LNCAP (cell line): ENCODE measurements at regions not wholly inside any gene's neighbourhood (a gene's known extent, or its start where the extent isn't known, plus 50 kb on each side); places are given as distances from the start of the nearest gene placed in this dataset.

Experiments used
- TF ChIP-seq, protein P1 (sequence below): fragments of 450-650 bp; IDR thresholded peaks from 2 replicates; pipeline ENCODE4 v1.5.1; 2017; ENCODE audit warnings: mild to moderate bottlenecking

DNA sequence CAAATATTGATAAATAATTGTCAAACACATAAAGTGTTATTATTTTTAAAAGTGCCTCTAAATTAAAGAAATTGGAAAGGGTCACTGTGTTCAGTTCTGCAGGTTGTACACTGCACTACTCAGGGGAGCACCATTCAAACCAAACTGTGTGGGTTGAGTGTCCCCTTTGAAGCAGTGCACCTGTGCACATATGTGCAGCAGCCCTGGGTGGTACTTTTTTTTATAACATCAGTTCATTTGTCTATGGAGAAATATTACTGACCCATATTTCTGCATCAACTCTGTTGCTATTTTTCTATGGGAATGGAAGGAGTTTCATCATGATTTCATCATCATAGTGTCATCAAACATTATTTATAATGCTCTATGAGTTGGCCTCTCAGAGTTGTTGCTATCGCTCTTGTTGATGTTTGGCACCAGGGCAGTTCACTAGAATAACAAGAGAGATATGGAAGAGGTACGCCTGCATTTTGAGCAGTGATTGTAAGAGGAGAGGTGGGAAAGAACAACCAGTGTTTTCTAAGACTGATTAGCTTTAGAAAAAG, 457.6 kb downstream of the TFAP2A start:
- TF ChIP-seq, protein P1, sequence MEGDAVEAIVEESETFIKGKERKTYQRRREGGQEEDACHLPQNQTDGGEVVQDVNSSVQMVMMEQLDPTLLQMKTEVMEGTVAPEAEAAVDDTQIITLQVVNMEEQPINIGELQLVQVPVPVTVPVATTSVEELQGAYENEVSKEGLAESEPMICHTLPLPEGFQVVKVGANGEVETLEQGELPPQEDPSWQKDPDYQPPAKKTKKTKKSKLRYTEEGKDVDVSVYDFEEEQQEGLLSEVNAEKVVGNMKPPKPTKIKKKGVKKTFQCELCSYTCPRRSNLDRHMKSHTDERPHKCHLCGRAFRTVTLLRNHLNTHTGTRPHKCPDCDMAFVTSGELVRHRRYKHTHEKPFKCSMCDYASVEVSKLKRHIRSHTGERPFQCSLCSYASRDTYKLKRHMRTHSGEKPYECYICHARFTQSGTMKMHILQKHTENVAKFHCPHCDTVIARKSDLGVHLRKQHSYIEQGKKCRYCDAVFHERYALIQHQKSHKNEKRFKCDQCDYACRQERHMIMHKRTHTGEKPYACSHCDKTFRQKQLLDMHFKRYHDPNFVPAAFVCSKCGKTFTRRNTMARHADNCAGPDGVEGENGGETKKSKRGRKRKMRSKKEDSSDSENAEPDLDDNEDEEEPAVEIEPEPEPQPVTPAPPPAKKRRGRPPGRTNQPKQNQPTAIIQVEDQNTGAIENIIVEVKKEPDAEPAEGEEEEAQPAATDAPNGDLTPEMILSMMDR, result no peak

DNA sequence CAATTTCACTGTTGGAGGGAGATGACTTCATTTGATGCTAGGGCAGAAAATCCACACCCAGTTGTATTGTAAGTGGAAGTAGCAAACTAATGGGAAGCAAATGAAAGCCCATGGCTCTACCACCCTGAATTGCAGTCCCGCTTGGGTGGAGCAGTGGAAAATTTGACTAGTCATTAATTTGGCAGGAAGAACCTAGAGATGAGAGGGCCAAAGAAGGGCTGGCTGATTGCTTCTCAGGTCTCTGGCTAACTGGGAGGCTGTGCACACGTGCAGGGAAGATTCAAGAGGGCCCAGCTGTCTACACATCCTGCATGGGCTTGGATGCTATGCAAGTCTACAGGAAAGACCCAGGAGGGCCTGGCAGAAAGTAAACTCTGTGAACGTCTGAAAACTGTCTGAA, 466.2 kb downstream of the TFAP2A start:
- TF ChIP-seq, protein P1, result no peak

DNA sequence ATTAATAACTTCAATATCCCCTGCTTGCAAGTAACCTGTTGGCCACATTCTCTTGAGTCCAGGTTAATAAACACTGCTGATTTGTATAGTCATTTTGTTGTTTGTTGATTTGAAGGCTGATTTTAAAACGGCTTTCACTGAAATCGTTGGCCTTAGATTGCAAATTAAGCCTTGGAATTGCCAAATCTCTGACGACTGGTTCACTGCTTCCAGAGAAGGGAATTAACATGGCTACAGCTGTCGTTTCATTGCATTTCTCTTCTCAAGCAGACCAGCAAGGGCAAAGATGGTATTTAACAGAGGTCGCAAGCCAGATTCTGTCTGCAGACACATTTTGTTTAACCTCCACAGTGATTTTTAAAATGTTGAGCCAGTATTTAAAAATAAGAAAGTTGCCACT, 470.9 kb downstream of the TFAP2A start:
- TF ChIP-seq, protein P1, result no peak

DNA sequence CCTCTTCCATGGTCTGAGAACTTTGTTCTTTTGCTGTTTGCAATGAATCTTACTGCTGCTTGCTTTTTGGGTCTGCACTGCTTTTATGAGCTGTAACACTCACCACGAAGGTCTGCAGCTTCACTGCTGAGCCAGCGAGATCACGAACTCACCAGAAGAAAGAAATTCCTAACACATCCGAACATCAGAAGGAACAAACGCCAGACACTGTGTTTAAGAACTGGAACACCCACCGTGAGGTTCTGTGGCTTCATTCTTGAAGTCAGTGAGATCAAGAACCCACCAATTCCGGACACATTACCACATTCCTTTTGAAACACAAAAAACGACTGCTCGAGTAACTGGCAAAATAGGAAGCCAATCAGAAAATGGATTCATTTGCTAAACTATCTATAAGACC, 471.8 kb downstream of the TFAP2A start:
- TF ChIP-seq, protein P1, result no peak

DNA sequence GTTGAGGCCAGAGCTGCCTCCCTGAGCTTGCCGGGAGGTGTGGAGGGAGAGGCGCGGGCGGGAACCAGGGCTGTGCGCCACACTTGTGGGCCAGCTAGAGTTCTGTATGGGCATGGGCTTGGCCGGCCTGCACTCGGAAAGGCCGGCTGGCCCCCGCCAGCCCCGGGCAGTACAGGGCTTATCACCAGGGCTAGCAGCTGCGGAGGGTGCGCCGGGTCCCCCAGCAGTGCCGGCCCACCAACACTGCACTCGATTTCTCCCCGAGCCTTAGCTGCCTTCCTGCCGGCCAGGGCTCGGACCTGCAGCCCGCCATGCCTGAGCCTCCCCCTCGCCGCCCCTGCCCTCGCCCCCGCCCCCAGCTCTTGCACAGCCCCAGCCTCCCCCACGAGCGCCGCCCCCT, 472.7 kb downstream of the TFAP2A start:
- TF ChIP-seq, protein P1, result no peak

DNA sequence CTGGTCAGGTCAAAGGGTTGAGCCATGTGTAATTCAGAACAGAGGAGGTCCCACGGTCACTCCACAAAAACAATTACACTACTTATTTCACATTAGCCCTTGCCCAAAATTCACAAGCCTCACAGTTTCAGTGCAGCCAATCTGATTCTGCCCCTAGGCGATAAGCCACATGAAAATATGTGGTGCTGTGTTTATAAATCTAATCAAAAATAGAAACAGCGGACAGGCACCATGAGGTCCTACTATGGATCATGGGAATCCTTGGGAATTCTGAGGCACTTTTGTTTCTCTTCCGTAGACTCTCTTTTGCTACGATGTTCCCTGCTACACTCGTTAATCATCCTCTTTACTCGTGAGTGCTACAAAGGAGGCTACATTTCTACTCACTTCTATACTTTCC, 476.1 kb downstream of the TFAP2A start:
- TF ChIP-seq, protein P1, result no peak

DNA sequence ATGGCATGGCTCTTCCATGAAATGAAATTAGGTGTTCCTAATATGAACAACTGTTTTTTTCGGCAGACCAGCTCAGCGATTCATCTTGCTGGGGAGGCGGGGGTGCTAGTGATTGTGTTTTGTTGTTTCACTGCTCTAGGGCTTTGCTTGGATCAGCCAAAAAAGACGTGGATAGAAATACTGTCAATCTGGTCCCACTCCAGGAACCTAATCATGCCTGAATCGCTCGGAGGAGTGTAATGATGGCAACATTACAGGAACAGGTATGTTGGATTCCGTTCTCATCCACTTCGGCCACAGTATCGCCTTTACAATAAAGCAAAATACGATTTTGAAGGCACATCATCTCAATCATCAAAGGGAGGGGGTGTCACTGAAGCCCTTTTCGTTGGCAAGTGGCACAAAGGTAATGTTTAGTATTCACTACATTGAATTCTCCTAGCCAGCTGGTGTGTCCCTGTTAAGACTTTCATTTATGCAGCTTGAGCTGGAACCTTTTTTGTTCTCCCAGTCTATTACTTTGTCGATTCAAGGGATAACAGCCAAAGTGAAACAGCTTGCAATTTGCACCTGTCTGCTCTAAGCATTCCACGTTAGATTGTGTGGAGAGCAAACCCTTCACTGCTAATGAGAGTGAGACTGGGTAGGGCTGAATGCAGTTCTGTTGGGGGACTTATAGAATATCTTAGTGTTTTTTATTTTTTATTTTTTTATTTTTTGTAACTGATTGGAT, 477.7 kb downstream of the TFAP2A start:
- TF ChIP-seq, protein P1, result no peak
